WI38 (cell line): ENCODE measurements at regions not wholly inside any gene's neighbourhood (a gene's known extent, or its start where the extent isn't known, plus 50 kb on each side); places are given as distances from the start of the nearest gene placed in this dataset.

Source experiments
- H3K4me3 ChIP-seq: 2 replicates; pipeline ENCODE4 v1.5.1; 2011; ENCODE audit warnings: low read depth, mild to moderate bottlenecking, control low read depth, low read length
- TF ChIP-seq, protein P1 (sequence below): IDR thresholded peaks from 2 replicates; pipeline ENCODE4 v1.5.1; 2012; ENCODE audit warnings: low read depth, mild to moderate bottlenecking, control low read depth, low read length

DNA sequence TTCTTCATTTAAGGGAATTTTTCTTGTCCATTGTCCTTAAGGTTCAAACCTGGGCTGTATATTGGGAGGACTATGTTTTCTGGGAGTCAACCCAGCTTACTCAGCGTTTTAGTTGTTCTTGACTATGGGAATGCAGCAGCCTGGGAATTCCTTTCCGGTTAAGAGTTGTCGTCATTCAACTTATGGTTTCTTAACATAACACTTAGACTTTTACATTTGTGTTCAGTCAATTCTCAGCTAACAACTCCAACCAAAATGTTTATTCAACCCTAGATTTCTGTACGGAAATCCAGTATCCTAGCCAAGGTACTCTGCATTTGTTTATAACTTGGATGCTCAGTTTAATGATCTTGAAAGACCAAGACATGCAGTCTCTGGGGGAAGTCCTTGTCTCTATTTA lies 960.9 kb downstream of the CBLN2 start:
- TF ChIP-seq, protein P1, sequence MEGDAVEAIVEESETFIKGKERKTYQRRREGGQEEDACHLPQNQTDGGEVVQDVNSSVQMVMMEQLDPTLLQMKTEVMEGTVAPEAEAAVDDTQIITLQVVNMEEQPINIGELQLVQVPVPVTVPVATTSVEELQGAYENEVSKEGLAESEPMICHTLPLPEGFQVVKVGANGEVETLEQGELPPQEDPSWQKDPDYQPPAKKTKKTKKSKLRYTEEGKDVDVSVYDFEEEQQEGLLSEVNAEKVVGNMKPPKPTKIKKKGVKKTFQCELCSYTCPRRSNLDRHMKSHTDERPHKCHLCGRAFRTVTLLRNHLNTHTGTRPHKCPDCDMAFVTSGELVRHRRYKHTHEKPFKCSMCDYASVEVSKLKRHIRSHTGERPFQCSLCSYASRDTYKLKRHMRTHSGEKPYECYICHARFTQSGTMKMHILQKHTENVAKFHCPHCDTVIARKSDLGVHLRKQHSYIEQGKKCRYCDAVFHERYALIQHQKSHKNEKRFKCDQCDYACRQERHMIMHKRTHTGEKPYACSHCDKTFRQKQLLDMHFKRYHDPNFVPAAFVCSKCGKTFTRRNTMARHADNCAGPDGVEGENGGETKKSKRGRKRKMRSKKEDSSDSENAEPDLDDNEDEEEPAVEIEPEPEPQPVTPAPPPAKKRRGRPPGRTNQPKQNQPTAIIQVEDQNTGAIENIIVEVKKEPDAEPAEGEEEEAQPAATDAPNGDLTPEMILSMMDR, result no peak
- H3K4me3 ChIP-seq, result no peak overlapping the region

GRCh38 chr18:71554686-71555085 lies 989.5 kb downstream of the CBLN2 start:
- TF ChIP-seq, protein P1, result no peak

GRCh38 chr18:71541643-71542042 lies 1002.5 kb downstream of the CBLN2 start:
- TF ChIP-seq, protein P1, result no peak

More at GRCh38 chr18:71554686-71555085, 989.5 kb downstream of the CBLN2 start:
- no peak overlapping the region for H3K4me3 ChIP-seq

GRCh38 chr18:71529703-71530303 lies 1014.3 kb downstream of the CBLN2 start:
- no peak overlapping the region for H3K4me3 ChIP-seq
- TF ChIP-seq, protein P1, result no peak

More at GRCh38 chr18:71541643-71542042, 1002.5 kb downstream of the CBLN2 start:
- no peak overlapping the region for H3K4me3 ChIP-seq

DNA sequence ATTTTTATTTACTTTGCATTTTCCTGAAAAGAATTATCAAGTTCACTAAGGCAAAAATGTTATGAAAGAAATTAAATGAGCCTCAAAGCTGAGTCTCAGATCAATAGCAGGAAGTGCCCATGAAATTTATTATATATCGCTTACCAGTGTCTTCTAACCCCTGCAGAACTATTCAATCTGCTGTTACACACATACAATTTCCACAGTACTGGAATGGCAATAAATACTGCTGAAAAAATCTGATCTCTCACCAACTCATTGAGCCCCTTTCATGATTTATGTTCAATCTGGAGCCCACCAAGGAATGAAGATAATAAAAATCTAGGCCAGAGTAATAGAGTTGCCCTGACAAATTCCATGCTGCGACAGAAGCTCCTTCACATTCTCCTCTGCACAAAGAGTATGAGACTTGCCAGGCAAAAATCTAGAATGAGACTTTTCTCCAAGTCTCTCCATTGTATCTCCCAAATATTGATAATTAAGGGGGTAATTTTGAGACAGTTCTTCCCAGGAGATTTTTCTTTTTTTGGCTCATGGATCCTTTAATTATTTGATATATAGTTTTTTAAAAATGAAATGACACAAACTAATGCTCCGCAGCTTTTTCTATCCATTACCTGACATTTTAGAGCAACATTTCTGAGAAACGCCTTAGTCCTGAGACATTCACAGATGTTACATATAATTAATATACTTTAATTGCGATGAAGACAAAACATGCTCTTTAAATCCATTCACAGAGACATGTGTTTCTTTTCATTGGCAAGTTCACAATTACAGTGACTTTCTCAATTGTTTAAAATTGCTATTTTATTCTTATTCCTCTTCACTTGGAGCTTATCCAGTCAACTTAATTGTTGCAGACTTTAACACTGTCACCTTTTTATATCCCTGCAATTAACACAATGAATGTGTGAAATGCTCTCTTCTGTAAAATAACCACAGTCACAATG lies 1020.4 kb downstream of the CBLN2 start:
- TF ChIP-seq, protein P1, result no peak
- no peak overlapping the region for H3K4me3 ChIP-seq

DNA sequence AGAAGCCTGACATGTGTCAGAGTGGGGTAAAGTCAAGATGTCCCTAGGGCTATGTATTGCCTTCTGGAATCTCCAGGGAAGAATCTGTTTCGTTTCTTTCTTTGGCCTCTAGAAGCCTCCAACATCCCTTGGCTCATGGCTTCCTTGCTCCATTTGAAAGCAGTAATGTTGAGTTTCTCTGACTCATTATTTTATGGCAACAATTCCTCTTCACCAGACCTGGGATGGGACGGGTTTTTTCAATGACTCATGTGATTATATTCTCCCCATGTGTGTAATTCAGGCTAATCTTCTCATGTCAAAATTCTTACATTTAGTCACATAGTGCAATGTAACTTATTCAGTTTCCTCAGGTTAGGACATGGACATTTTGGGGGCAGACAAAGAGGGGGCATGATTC lies 1038.6 kb downstream of the CBLN2 start:
- no peak overlapping the region for H3K4me3 ChIP-seq
- TF ChIP-seq, protein P1, result no peak

GRCh38 chr18:71503222-71503621 lies 1040.9 kb downstream of the CBLN2 start:
- TF ChIP-seq, protein P1, result no peak
- no peak overlapping the region for H3K4me3 ChIP-seq
